HG03025 (cell line): ENCODE measurements at regions not wholly inside any gene's neighbourhood (a gene's known extent, or its start where the extent isn't known, plus 50 kb on each side); places are given as distances from the start of the nearest gene placed in this dataset.

Source experiments
- ATAC-seq: cut with Tn5 transposase; IDR thresholded peaks from one replicate; pipeline ENCODE4 v1.9.1; 2021; ENCODE audit warnings: mild to moderate bottlenecking, moderate library complexity; ENCODE audit not compliant: unreplicated experiment, low FRiP score

DNA sequence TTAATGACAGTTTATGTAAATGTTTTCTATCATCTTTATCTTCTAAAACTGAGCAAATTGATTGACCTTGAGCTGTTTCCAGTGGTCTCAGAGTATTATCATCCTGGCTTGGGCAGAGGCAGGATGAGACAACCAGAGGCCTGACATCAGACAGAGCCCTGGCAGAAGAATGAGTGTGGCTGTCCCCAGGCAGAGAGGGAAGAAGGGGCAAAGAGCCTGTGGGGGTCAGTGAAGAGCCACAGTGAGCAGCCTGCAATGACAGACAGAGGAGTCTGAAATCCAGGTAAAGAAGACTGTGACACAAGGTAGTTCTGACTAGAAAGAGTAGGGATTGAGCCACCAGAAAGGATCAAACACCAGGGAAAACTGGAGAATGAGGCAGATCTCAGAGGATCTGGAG is 182.4 kb upstream of the ARSJ start:
- ATAC-seq, result no peak

DNA sequence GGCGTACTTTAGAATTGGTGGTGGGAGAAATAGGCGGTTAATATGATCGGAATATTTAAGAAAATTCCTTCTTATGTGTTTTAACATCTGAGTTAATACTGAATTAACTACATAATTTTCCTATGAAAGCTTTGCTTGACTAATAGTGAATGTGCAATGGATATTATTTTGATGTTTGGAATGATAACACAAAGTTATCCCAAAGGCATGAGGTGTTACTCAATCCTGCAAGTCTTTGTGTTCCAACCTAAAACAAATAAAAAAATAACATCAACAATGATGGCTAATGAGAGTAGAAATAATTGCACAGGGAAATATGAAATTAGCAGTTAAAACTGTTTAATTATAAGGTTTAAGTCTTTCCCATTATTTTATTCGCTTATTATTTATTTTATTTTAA is 183.6 kb upstream of the ARSJ start:
- no peak for ATAC-seq

DNA sequence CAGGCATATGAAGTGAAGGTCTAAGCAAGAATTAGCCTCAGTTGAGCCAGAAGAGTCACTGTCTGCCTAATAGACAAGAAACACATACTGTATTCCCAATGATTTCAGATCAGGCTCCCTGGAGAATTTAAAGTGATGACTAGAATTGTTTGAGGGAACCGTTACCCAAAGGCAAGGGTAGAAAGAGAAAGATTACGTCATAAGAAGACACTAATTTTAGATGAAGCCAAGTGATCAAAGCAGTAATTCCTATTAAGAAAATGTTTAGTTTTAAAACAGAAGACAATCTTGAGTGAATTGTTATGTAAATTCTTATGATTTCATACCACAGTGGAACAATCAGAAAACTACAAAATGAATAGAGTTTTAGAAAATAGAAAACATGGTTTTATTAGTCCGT is 194.5 kb upstream of the ARSJ start:
- ATAC-seq, result no peak

DNA sequence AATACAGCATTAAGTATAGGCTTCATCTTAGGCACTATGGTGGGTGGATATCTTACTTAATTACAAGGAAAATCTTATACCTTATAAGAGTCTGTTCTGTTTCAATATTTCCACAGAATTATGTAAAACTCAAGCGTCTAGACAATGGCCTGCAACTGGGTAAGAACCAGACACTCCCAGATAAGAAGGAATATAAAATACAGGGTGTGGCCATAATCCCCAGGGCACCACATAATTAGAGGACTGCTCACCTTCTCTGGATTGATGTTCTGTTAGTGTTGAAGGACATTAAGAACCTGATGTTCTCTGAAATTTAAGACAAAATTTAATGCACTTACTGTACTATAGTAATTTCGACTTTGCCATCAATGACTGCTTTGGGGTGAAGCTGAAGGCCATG is 198.2 kb upstream of the ARSJ start:
- ATAC-seq, result no peak

DNA sequence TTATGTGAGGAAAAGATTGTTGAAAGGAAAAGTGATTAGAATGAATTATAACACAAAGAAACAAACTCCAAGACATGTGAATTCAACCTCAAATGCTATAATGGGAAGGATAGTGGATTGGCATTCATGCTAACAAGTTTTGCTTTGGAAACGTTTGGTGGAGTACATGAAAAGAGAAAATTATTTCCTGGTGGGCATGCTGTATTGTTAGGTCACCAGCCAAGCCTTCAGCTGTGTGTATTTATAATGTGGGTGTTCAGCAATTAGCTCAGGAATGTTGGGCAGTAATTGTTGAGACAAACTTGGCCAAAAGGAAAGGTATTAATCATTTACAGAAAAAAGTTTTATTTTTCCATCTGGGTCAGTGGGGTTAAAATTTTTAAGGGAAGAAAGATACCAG is 198.9 kb upstream of the ARSJ start:
- ATAC-seq, result no peak

DNA sequence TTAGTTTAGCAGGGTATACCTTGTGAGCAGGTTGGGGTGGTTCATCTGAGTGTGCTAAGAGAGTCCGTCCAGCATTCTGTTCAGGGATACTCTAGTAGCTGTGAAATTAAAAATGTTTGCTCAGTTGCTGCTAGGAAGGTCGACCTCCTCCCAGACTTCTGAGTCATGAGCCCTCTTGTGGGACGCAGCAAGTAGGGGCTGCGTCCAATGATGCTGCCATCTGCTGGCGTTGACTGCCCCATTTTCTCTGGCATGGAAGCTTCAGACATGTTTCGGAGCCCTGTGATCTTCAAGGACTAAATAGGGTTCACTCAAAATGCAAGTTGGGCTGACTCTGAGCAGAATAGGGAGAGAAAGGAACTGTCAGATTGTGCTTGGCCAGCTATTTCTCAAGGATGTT is 201.0 kb upstream of the ARSJ start:
- ATAC-seq, result no peak

DNA sequence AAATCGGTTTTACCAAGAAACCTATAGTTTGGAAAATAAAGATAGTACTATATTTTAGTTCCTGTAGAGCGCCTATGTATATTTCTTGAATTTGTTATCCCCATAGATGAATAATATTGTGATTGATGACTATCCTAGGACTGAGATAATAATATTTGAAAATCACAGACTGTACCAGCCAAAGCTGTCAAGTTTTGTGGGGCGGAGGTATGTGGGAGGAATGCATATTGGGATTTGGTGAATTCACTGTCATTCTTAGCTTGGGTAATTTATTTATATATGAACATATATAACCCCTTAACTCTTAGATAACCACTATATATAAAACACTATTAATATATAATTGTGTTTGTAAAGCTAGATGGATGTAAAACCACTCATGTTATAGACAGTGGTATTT is 205.5 kb upstream of the ARSJ start:
- ATAC-seq, result no peak

DNA sequence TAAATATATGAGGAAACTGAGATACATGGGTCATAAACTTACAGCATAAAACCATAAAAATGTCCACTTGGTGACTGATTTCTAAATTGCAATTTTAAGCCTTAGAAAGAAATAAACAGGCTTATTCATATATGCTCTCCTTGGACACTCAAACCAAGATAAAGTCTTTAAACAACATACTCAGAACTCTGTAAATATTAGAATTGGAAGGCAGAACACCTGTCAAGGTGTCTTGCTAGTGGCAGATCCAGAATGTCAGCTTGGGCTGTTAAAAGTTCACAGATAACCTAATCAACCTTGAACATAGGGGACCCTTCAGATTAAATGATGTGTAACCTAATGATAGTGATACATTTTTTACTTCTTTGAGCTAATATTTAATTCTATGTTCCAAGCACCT is 208.1 kb upstream of the ARSJ start:
- ATAC-seq, result no peak

DNA sequence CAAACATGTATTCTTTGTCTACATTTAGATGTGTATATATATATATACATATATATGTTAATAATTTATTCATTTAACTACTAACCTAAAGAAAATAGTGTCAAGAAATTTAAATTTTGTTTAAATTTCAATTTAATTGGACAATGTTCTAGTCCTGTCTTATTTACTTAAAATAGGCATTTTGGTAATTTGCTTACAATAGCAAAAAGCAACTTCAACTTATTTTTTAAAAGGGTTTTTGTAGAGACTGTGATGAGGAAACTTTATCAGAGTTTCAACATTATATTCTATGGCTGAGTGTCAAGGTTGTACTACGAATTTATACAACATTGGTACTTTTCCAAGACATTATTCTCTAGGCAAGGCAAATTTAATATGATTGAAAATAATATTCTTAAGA is 212.0 kb upstream of the ARSJ start:
- ATAC-seq, result no peak

DNA sequence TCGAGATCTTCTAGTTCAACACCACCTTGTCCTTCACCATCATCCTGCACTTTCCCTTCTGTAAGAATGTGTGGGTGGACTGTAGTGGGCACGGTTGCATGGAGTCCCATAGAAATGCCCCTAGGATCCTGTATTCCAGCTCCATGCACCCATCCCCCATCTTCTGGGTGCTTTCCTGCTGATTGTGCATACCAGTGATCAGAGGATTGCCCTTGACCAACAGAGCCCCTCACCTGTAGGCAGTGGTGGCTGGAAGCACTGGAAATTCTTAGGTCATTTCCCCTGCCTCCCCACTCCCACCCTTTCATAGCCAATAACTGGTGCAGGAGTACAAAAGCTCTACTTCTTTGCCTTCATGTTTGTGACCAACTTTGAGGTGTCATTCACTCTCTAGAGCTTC is 213.4 kb upstream of the ARSJ start:
- no peak for ATAC-seq

DNA sequence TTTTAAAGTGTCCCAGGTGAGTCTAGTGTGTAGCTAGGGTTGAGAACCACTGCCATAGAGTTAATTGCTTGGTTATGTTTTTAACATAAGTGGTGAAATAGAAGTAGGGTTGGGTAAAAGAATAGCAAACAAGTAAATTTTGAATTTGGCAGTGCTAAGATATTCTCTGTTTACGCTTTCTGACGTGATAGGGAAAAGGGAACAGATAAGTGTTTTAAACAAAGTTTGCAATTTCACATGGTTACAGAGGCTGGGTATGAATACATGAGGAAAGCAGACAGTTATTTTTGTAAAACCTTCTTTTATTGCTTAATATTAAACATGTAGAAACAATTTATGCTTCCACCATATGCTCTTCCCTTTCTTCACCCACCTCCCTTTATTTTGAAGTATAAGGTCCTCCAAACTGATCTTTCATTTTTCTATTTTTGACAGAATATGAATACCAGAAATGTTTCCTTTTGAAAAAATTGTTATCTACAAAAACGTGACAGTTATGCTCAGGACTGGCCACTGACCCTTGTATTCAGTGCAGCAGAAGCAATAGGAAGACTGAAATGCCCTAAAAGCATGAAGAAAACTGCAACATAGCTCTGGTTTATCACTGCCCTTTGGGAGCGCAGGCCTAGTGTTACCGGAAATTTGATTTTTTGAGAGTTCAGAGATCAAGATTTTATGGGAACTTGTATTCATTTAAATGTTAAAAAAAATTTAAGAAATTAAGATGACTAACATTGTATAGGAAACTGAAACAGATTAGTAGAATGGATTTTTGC is 214.4 kb upstream of the ARSJ start:
- no peak for ATAC-seq

DNA sequence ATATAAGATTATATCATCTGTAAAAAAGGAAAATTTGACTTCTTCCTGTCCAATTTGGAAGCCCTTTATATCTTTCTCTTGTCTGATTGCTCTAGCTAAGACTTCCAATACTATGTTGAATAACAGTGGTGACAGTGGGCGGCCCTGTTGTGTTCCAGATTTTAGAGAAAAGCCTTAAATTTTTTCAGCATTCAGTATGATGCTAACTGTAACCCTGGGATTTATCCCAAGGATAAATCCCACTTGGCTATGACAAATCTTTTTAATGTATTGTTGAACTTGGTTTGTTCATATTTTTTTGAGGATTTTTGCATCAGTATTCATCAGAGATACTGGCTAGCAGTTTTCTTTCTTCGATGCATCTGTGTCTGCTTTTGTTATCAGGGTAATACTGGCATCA is 217.2 kb upstream of the ARSJ start:
- ATAC-seq, result no peak

DNA sequence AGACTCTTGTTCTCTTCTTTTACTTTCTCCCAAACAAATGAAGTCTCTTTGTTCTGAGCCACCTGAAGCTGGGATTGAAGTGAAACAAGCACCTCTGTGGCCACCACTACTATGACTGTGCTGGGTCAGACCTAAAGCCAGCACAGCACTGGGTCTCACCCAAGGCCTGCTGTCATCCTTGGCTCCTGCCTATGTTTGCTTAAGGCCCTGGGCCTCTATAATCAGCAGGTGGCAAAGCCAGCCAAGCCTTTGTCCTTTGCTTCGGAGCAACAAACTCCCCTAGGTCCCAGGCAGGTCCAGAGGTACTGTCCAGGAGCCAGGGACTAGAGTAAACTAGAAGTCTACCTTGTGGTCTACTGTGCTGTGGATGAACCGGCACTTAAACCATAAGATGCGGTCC is 220.6 kb upstream of the ARSJ start:
- ATAC-seq, result no peak

DNA sequence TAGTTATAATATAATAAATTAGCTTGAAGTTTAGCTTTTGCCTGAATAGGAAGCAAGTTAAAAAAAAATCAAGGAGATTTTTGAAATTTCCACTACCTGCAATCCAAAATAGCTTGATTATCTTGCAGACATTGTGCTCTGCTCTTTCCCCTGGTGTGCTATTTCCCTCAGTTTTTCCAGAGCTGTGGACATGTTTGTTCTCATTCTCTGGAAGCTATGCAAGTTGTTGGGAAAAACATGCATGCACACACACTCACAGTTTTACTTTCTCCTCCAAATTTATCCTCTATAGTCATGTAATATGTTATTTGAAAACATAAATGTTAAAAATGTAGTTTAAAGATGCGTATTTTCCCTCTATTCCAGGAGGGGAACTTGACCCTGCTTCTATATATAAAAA is 225.8 kb upstream of the ARSJ start:
- ATAC-seq, result no peak

DNA sequence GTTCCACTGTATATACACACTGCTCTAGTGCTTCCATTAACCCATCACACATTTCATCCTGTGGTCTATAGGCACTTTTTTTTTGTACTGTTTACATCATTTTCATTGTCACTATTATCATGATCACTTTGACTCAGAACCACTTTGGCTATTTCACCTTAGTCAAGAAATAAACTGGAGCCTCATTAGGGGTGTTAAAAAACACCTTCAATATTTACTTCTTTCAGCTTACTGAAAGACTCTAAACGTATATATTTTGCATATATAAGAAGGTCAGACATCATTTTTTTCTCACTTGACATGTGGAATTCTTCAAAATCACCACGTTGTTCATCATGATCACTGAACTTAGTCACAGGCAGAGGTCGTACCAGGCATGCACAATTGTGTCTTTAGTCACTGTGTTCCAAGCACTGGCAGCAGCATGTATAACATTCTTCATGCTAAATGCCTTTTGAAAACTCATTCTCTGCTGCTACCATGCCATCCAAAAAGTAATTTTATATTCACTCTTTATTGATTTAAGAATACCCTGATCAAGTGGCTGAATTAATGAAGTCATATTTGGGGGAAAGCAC is 229.2 kb upstream of the ARSJ start:
- ATAC-seq, result no peak

DNA sequence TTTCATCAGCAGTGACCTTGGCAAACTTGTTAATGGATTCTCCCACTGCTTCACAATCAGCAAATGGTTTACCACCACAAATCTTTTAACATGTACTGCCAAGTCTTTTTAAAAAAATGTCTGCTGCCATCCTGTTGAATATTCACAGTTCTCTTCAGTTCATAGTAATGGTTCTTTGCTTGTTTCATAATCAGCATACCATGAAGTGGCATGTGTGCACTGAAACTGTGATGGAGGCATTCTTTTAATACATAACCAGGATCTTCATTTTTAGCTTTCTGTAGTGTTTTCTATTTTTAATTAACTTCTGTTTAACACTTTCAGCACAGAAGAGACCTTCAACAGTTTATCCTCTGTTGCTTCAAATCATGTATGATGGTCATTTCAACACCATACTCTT is 230.1 kb upstream of the ARSJ start:
- no peak for ATAC-seq

DNA sequence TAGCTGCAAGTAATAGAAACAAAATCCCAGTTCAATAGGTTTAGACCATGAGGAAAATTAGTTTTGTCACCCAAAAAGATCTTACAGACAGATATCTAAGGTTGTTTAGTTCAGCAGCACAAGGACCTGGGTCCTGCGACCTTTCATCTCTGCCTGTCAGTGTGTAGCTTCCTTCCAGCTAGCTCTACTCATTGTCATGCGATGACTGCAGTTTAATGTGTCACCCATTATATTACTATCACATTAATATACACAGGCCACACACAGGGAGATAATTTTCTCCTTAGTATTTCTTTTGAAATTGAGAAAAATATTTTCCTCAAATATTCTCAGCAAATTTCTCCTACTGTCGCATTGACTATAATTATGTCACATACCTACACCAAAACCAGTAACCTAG is 232.1 kb upstream of the ARSJ start:
- no peak for ATAC-seq

DNA sequence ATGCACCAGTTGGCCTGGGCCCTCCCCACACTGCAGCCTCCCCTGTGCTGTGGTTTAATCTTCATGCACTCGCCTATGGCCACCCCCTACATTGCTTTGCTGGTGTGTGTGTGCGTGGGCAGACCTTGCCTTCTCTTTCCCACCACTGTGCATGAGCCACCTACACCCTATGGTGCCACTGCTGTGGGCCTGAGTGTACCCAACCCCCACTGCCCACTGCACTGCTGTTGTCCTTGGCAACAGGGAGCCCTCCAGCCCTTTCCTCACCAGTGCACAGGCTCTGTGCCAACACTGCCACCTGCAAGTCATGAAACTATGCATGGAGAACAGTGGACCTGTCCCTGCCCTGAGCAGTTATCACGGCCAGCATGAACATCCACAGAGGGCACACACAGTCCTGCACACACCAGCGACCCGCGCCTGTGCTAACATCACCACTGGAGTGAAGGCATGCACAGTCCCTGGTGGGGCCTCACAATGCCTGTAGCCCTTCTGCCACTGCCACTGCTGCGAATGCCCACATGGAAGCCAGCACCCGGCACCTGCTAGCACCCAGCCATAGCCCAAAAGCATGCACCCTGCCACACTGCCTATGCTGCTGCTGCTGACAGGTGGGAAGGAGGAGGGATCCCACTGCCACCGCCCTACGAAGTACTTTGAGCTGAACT is 237.8 kb upstream of the ARSJ start:
- ATAC-seq, result no peak

DNA sequence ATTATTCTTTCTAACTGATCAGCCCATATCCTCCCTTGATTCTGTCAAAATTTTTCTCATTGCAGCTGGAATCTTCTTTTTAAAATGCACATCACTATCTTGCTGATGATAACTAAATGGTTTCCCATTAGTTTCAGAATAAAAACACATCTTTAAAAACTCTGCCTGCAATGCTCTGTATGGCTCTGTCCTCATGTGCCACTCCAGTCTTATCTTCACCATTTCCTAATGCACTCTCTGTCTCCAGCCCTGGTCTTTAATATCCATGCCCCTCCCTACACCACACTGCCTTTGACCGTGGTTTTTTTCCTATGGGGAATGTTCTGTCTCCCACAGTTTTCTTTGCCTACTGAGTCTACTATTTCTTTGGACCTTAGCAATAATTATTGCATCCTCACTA is 244.1 kb upstream of the ARSJ start:
- ATAC-seq, result no peak

DNA sequence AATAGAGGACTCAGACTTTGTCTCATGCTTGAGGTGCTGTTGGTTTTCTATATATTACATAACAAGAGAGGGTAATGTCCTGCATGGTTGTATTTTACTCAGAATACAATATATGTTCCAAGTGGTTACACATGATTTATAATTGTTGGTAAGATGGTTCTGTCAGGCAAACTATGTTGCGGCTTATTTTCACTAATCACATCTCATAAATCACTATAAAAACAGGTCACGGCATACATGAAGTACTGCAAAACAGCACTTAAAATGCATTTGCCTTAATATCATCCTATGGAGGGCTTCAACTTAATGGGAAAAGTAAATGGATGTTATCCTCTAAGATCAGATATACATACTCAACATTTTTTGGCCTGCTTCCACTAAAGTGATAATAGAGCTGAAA is 246.0 kb upstream of the ARSJ start:
- ATAC-seq, result no peak

DNA sequence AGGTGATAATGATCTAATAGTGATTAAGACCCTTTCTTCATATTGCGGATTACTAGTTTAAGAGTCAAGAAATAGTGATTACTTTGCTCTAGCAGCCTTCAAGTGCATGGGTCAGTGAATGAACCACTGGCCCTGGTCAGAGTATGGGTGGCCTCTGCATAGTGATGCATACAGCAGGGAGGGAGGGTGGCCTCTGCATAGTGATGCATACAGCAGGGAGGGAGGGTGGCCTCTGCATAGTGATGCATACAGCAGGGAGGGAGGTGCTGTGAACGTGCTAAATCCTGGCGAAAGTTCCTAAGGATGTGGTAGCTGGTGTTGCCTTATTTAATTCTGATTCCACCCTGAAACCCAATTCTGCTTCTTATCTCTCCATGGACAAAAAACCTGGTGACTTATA is 246.7 kb upstream of the ARSJ start:
- ATAC-seq, result no peak
